Upper lobe of right lung (tissue), 1 donor: ENCODE measurements at regions not wholly inside any gene's neighbourhood (a gene's known extent, or its start where the extent isn't known, plus 50 kb on each side); places are given as distances from the start of the nearest gene placed in this dataset.

ENCODE experiments used
- ATAC-seq: fragments of 200-7000 bp; cut with Tn5 transposase; one replicate; pipeline ENCODE4 v1.9.1; 2020; ENCODE audit warnings: mild to moderate bottlenecking, moderate library complexity
- DNase-seq: peaks from one replicate; pipeline ENCODE4 v3.0.0-alpha.2; 2020
- H3K27ac ChIP-seq: fragments of 200-600 bp; one replicate; pipeline ENCODE4 v1.8.0; 2022
- H3K27me3 ChIP-seq: fragments of 200-600 bp; one replicate; pipeline ENCODE4 v1.8.0; 2022; ENCODE audit warnings: mild to moderate bottlenecking
- H3K36me3 ChIP-seq: fragments of 200-600 bp; one replicate; pipeline ENCODE4 v1.8.0; 2022
- H3K4me1 ChIP-seq: fragments of 200-600 bp; one replicate; pipeline ENCODE4 v1.8.0; 2022
- H3K4me3 ChIP-seq: fragments of 200-600 bp; one replicate; pipeline ENCODE4 v1.8.0; 2022; ENCODE audit warnings: mild to moderate bottlenecking
- H3K9me3 ChIP-seq: fragments of 200-600 bp; one replicate; pipeline ENCODE4 v1.8.0; 2022
- CTCF ChIP-seq: fragments of 200-600 bp; IDR thresholded peaks from one replicate; pipeline ENCODE4 v1.8.0; 2022; ENCODE audit warnings: antibody characterized with exemption
- intact Hi-C: fragments of 100-400 bp; cut with DNase I; formaldehyde crosslinking; loops from one replicate; pipeline ENCODE4 v1.11.0; 2022
- donor health status: DM: no; HTN: yes; CAD: no; lungs with severe emphysema.

GRCh38 chr11:39021539-39021938 lies 2423.5 kb upstream of the RAG2 start:
- TF ChIP-seq CTCF: no peak
- Histone ChIP-seq H3K36me3 (no peaks in the 10 kb centered on the region), H3K27me3 (no peaks in the 10 kb centered on the region), H3K27ac (no peak overlapping the region), H3K4me3 (no peak overlapping the region), H3K9me3 (no peaks in the 10 kb centered on the region), H3K4me1 (no peaks in the 10 kb centered on the region)
- DNase-seq (no peak), ATAC-seq (no peak)
- intact Hi-C loops: no loop called here

GRCh38 chr11:39011797-39012196 lies 2413.8 kb upstream of the RAG2 start:
- H3K27me3 ChIP-seq: no peaks in the 10 kb centered on the region
- DNase-seq: no peak
- H3K4me1 ChIP-seq: no peaks in the 10 kb centered on the region
- H3K36me3 ChIP-seq: no peaks in the 10 kb centered on the region
- no peak for ATAC-seq
- no peak overlapping the region for H3K27ac ChIP-seq
- no peaks in the 10 kb centered on the region for H3K9me3 ChIP-seq
- no peak overlapping the region for H3K4me3 ChIP-seq
- no peak for TF ChIP-seq CTCF
- intact Hi-C loops: no loop called here

- intact Hi-C loops: no loop called here
- Histone ChIP-seq H3K27me3 (no peaks in the 10 kb centered on the region), H3K4me1 (no peaks in the 10 kb centered on the region), H3K36me3 (no peaks in the 10 kb centered on the region), H3K9me3 (no peaks in the 10 kb centered on the region), H3K4me3 (no peak overlapping the region), H3K27ac (no peak overlapping the region)
- DNase-seq (no peak), ATAC-seq (no peak)
- no peak for TF ChIP-seq CTCF
Measured at GRCh38 chr11:38990841-38991240, 2392.8 kb upstream of the RAG2 start.

- intact Hi-C loops: no loop called here
Measured at GRCh38 chr11:38990139-38990538, 2392.1 kb upstream of the RAG2 start.

GRCh38 chr11:38988908-38989307 lies 2390.9 kb upstream of the RAG2 start:
- intact Hi-C loops: no loop called here
- H3K9me3 ChIP-seq: no peaks in the 10 kb centered on the region
- no peak overlapping the region for H3K4me3 ChIP-seq
- no peak overlapping the region for H3K27ac ChIP-seq
- H3K27me3 ChIP-seq: no peaks in the 10 kb centered on the region
- no peaks in the 10 kb centered on the region for H3K36me3 ChIP-seq
- ATAC-seq: no peak
- no peak for TF ChIP-seq CTCF
- no peaks in the 10 kb centered on the region for H3K4me1 ChIP-seq
- DNase-seq: no peak

More at GRCh38 chr11:38990139-38990538, 2392.1 kb upstream of the RAG2 start:
- Histone ChIP-seq H3K27me3 (no peaks in the 10 kb centered on the region), H3K4me1 (no peaks in the 10 kb centered on the region), H3K36me3 (no peaks in the 10 kb centered on the region), H3K9me3 (no peaks in the 10 kb centered on the region), H3K4me3 (no peak overlapping the region), H3K27ac (no peak overlapping the region)
- no peak for DNase-seq
- ATAC-seq: no peak
- TF ChIP-seq CTCF: no peak

GRCh38 chr11:38972220-38972619 lies 2374.2 kb upstream of the RAG2 start:
- Histone ChIP-seq H3K9me3 (no peaks in the 10 kb centered on the region), H3K4me1 (no peaks in the 10 kb centered on the region), H3K27ac (no peak overlapping the region), H3K4me3 (no peak overlapping the region), H3K36me3 (no peaks in the 10 kb centered on the region), H3K27me3 (no peaks in the 10 kb centered on the region)
- intact Hi-C loops: no loop called here
- no peak for TF ChIP-seq CTCF
- ATAC-seq (no peak), DNase-seq (no peak)
